ENCODE measurements at regions not wholly inside any gene's neighbourhood (a gene's known extent, or its start where the extent isn't known, plus 50 kb on each side); places are given as distances from the start of the nearest gene placed in this dataset.

GRCh38 chrX:25295466-25295865, 279.7 kb upstream of the ARX start (continued):
- TF ChIP-seq SOX15 (CRISPR knock-in tag; IDR thresholded peaks at IDR 0.05) (no peak), ZNF425 (CRISPR knock-in tag; conservative IDR thresholded peaks at IDR 0.05) (no peak), FOXP4 (CRISPR knock-in tag; IDR thresholded peaks at IDR 0.05) (no peak), TEAD1 (CRISPR knock-in tag; IDR thresholded peaks at IDR 0.05) (no peak), MLX (CRISPR knock-in tag; IDR thresholded peaks at IDR 0.05) (no peak), ZNF232 (CRISPR knock-in tag; IDR thresholded peaks at IDR 0.05) (no peak), PRDM15 (CRISPR knock-in tag; IDR thresholded peaks at IDR 0.05) (no peak)

- no peaks in the 10 kb centered on the region for H3K4me1 Mint-ChIP-seq
- CTCF ChIA-PET, result no interaction called here
- no peaks in the 10 kb centered on the region for H3K9me3 Mint-ChIP-seq
- H3K4me3 Mint-ChIP-seq, result no peak overlapping the region
- POLR2A ChIA-PET, result no interaction called here
- ATAC-seq (no peak), DNase-seq (ENCODE audit: low spot score) (no peak)
- no peaks in the 10 kb centered on the region for H3K36me3 Mint-ChIP-seq
- no peak overlapping the region for H3K27ac Mint-ChIP-seq
- H3K27me3 Mint-ChIP-seq (ENCODE audit: low read depth), result no peaks in the 10 kb centered on the region
- TF ChIP-seq RORB (CRISPR knock-in tag; IDR thresholded peaks at IDR 0.05) (no peak), ATF1 (CRISPR knock-in tag; IDR thresholded peaks at IDR 0.05) (no peak), ZNF512 (CRISPR knock-in tag; IDR thresholded peaks at IDR 0.05; ENCODE audit: borderline replicate concordance) (no peak), OVOL2 (CRISPR knock-in tag; IDR thresholded peaks at IDR 0.05; ENCODE audit: borderline replicate concordance) (no peak), ZNF232 (CRISPR knock-in tag; IDR thresholded peaks at IDR 0.05) (no peak), IRF2 (CRISPR knock-in tag; IDR thresholded peaks at IDR 0.05; ENCODE audit: borderline replicate concordance, low read depth) (no peak), RELA (CRISPR knock-in tag; IDR thresholded peaks at IDR 0.05; ENCODE audit: borderline replicate concordance) (no peak), PRDM15 (CRISPR knock-in tag; IDR thresholded peaks at IDR 0.05) (no peak), ATF3 (CRISPR knock-in tag; conservative IDR thresholded peaks at IDR 0.05) (no peak), ZNF425 (CRISPR knock-in tag; conservative IDR thresholded peaks at IDR 0.05) (no peak), TEAD4 (CRISPR knock-in tag; IDR thresholded peaks at IDR 0.05) (no peak), ZBTB43 (CRISPR knock-in tag; IDR thresholded peaks at IDR 0.05) (no peak)
Measured at GRCh38 chrX:25290132-25290531, 274.4 kb upstream of the ARX start.

Data from WTC11 (cell line).